ENCODE measurements at regions not wholly inside any gene's neighbourhood (a gene's known extent, or its start where the extent isn't known, plus 50 kb on each side); places are given as distances from the start of the nearest gene placed in this dataset.

DNA sequence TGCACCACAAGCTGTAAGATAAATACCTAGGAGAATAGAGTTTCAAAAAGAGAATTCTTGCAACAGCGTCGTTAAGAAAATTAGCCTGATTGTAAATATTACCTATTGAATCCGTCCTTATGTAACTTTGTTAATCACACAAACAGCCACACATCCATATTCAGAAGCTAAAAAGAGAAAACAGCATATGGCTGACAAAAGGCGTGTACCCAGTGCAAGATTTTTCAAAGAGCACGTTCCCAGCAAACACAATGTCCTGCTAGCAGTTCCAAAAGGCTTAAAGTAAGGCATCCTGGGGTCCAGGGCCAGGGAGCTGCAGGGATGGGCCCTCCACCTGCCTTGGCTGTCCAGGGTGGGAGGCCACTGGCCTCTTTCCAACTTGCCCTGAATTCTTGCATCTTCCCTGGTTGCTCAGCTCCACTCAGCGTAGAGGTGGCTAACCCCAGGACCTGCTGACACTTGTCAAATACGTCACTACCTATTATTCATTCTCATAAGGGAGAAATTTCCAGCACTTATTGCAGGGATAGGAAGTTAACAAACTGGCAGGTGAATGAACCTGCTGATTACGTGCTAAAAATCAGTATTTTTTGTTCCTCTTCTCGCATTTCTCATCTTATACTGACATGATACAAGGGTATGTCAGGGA, 102.1 kb upstream of the NEDD4L start:
- TF ChIP-seq EZH2 (IDR thresholded peaks at IDR 0.05; ENCODE audit: insufficient read depth, poor library complexity, severe bottlenecking) (no peak), EZH2phosphoT487 (IDR thresholded peaks at IDR 0.05; ENCODE audit: insufficient read depth, low read depth) (no peak)

All from GM23248 (cell line).